OCI-LY7 (cell line): ENCODE measurements at regions not wholly inside any gene's neighbourhood (a gene's known extent, or its start where the extent isn't known, plus 50 kb on each side); places are given as distances from the start of the nearest gene placed in this dataset.

Source experiments
- EZH2phosphoT487 ChIP-seq: fragments of 200-600 bp; sonication (generic); IDR thresholded peaks from 2 replicates; pipeline ENCODE4 v1.6.1; 2018; ENCODE audit warnings: low read depth, borderline replicate concordance, mild to moderate bottlenecking, mixed run types, antibody characterized with exemption, low read length, moderate library complexity, mixed read lengths
- TF ChIP-seq, protein P1 (sequence below): fragments of 200-600 bp; sonication (generic); conservative IDR thresholded peaks from 2 replicates; pipeline ENCODE4 v1.5.1; 2014; ENCODE audit warnings: mild to moderate bottlenecking, antibody characterized with exemption, low read length, moderate library complexity, mixed read lengths

GRCh38 chr1:58842941-58843340, 59.1 kb upstream of the JUN start:
- TF ChIP-seq, protein P1, sequence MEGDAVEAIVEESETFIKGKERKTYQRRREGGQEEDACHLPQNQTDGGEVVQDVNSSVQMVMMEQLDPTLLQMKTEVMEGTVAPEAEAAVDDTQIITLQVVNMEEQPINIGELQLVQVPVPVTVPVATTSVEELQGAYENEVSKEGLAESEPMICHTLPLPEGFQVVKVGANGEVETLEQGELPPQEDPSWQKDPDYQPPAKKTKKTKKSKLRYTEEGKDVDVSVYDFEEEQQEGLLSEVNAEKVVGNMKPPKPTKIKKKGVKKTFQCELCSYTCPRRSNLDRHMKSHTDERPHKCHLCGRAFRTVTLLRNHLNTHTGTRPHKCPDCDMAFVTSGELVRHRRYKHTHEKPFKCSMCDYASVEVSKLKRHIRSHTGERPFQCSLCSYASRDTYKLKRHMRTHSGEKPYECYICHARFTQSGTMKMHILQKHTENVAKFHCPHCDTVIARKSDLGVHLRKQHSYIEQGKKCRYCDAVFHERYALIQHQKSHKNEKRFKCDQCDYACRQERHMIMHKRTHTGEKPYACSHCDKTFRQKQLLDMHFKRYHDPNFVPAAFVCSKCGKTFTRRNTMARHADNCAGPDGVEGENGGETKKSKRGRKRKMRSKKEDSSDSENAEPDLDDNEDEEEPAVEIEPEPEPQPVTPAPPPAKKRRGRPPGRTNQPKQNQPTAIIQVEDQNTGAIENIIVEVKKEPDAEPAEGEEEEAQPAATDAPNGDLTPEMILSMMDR, result no peak
- no peak for TF ChIP-seq EZH2phosphoT487
